ENCODE measurements at regions not wholly inside any gene's neighbourhood (a gene's known extent, or its start where the extent isn't known, plus 50 kb on each side); places are given as distances from the start of the nearest gene placed in this dataset.

- Histone ChIP-seq H3K27me3 (ENCODE audit: insufficient read depth, low read length, poor library complexity, severe bottlenecking) (no peaks in the 10 kb centered on the region), H2AFZ (ENCODE audit: low read length) (no peak overlapping the region), H3K9me3 (ENCODE audit: insufficient read depth, low read depth, low read length) (no peaks in the 10 kb centered on the region), H3F3A (ENCODE audit: low read depth) (no peaks in the 10 kb centered on the region), H3K4me1 (ENCODE audit: insufficient read depth, low read length, poor library complexity, severe bottlenecking) (peaks cover 27% of the 10 kb centered on the region), H3K9me2 (replicated peaks; ENCODE audit: low read depth, low read length) (no peaks in the 10 kb centered on the region), H3K4me3 (ENCODE audit: low read length, poor library complexity, severe bottlenecking) (no peak overlapping the region), H3K79me2 (ENCODE audit: insufficient read depth, low read length) (peaks cover 3% of the 10 kb centered on the region; the same call in 1 of the 2 replicates), H3K4me2 (ENCODE audit: low read depth, low read length, poor library complexity, severe bottlenecking) (peak overlapping the region; percentile 38), H3K9ac (ENCODE audit: low read depth, low read length, poor library complexity, severe bottlenecking) (peak overlapping the region; percentile 31), H3K36me3 (ENCODE audit: insufficient read depth, low read length) (no peaks in the 10 kb centered on the region), H4K20me1 (ENCODE audit: insufficient read depth, low read length, poor library complexity, severe bottlenecking) (no peaks in the 10 kb centered on the region)
- no peak for TF ChIP-seq EZH2phosphoT487 (IDR thresholded peaks at IDR 0.05; ENCODE audit: borderline replicate concordance)
- TF ChIP-seq, protein P1, sequence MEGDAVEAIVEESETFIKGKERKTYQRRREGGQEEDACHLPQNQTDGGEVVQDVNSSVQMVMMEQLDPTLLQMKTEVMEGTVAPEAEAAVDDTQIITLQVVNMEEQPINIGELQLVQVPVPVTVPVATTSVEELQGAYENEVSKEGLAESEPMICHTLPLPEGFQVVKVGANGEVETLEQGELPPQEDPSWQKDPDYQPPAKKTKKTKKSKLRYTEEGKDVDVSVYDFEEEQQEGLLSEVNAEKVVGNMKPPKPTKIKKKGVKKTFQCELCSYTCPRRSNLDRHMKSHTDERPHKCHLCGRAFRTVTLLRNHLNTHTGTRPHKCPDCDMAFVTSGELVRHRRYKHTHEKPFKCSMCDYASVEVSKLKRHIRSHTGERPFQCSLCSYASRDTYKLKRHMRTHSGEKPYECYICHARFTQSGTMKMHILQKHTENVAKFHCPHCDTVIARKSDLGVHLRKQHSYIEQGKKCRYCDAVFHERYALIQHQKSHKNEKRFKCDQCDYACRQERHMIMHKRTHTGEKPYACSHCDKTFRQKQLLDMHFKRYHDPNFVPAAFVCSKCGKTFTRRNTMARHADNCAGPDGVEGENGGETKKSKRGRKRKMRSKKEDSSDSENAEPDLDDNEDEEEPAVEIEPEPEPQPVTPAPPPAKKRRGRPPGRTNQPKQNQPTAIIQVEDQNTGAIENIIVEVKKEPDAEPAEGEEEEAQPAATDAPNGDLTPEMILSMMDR (conservative IDR thresholded peaks at IDR 0.05; ENCODE audit: low read length): no peak
Observed at GRCh38 chr1:244964112-244964971, 100.0 kb upstream of the HNRNPU start.

DNA sequence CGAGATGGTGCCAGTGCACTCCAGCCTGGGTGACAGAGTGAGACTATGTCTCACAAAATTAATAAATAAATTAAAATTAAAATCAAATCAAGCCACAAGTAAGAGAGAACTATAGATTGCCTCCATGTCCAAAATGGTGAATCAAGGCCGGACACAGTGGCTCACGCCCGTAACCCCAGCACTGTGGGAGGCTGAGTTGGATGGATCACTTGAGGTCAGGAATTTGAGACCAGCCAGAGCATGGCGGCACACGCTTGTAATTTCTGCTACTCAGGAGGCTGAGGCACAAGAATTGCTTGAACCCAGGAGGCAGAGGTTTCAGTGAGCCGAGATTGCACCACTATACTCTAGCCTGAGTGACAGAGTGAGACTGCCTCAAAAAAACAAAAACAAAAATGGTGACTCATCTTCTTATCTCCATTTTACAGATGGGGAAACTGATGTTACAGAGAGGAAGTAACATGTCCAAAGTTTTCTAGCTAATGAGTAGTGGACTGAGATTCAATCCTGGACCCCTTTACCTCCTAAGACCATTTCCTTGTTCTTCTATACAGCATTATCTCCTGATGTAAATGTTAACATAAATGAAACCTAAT lies 99.0 kb upstream of the HNRNPU start:
- H4K20me1 ChIP-seq (ENCODE audit: insufficient read depth, low read length, poor library complexity, severe bottlenecking): no peaks in the 10 kb centered on the region
- H3K27me3 ChIP-seq (ENCODE audit: insufficient read depth, low read length, poor library complexity, severe bottlenecking): no peaks in the 10 kb centered on the region
- H3K9me3 ChIP-seq (ENCODE audit: insufficient read depth, low read depth, low read length): no peaks in the 10 kb centered on the region
- H3K9me2 ChIP-seq (replicated peaks; ENCODE audit: low read depth, low read length): no peaks in the 10 kb centered on the region
- no peaks in the 10 kb centered on the region for H3K79me2 ChIP-seq (ENCODE audit: insufficient read depth, low read length)
- no peak for TF ChIP-seq EZH2phosphoT487 (IDR thresholded peaks at IDR 0.05; ENCODE audit: borderline replicate concordance)
- TF ChIP-seq, protein P1 (conservative IDR thresholded peaks at IDR 0.05; ENCODE audit: low read length): no peak
- H3K4me2 ChIP-seq (ENCODE audit: low read depth, low read length, poor library complexity, severe bottlenecking): peak overlapping the region; percentile 38
- H3K36me3 ChIP-seq (ENCODE audit: insufficient read depth, low read length): no peaks in the 10 kb centered on the region
- no peak overlapping the region for H2AFZ ChIP-seq (ENCODE audit: low read length)
- no peaks in the 10 kb centered on the region for H3F3A ChIP-seq (ENCODE audit: low read depth)
- H3K4me3 ChIP-seq (ENCODE audit: low read length, poor library complexity, severe bottlenecking): no peak overlapping the region
- peaks cover 18% of the 10 kb centered on the region for H3K4me1 ChIP-seq (ENCODE audit: insufficient read depth, low read length, poor library complexity, severe bottlenecking)
- H3K9ac ChIP-seq (ENCODE audit: low read depth, low read length, poor library complexity, severe bottlenecking): no peak overlapping the region

DNA sequence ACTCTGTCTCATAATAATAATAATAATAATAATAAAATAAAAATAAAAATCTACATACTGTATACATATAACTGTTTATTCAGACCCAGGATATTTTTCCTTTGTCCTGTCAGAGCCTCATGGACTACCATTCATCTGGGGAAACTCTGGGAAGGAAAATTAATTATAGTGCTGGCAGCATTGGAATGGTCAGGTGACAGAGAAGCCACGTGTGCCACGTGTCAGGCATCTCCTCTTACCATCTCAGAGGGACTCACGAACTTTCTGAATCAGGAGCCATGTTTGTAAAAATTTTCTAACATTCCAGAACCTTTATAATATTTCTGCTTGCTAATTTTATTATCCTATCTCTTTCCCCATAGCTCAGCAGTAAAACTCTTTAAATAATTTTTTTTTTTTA lies 97.8 kb upstream of the HNRNPU start:
- no peaks in the 10 kb centered on the region for H4K20me1 ChIP-seq (ENCODE audit: insufficient read depth, low read length, poor library complexity, severe bottlenecking)
- H3K9me3 ChIP-seq (ENCODE audit: insufficient read depth, low read depth, low read length): no peaks in the 10 kb centered on the region
- H3K9ac ChIP-seq (ENCODE audit: low read depth, low read length, poor library complexity, severe bottlenecking): no peak overlapping the region
- H3K4me2 ChIP-seq (ENCODE audit: low read depth, low read length, poor library complexity, severe bottlenecking): no peak overlapping the region
- TF ChIP-seq EZH2phosphoT487 (IDR thresholded peaks at IDR 0.05; ENCODE audit: borderline replicate concordance): no peak
- TF ChIP-seq, protein P1 (conservative IDR thresholded peaks at IDR 0.05; ENCODE audit: low read length): no peak
- H3F3A ChIP-seq (ENCODE audit: low read depth): no peaks in the 10 kb centered on the region
- H3K9me2 ChIP-seq (replicated peaks; ENCODE audit: low read depth, low read length): no peaks in the 10 kb centered on the region
- no peaks in the 10 kb centered on the region for H3K27me3 ChIP-seq (ENCODE audit: insufficient read depth, low read length, poor library complexity, severe bottlenecking)
- no peak overlapping the region for H3K4me3 ChIP-seq (ENCODE audit: low read length, poor library complexity, severe bottlenecking)
- H2AFZ ChIP-seq (ENCODE audit: low read length): no peak overlapping the region
- H3K4me1 ChIP-seq (ENCODE audit: insufficient read depth, low read length, poor library complexity, severe bottlenecking): peaks cover 25% of the 10 kb centered on the region
- H3K36me3 ChIP-seq (ENCODE audit: insufficient read depth, low read length): no peaks in the 10 kb centered on the region
- no peaks in the 10 kb centered on the region for H3K79me2 ChIP-seq (ENCODE audit: insufficient read depth, low read length)

Measured in Loucy (cell line).